ENCODE measurements at regions not wholly inside any gene's neighbourhood (a gene's known extent, or its start where the extent isn't known, plus 50 kb on each side); places are given as distances from the start of the nearest gene placed in this dataset.

GRCh38 chr10:121065330-121065729 is 214.2 kb downstream of the WDR11 start:
- no peak for TF ChIP-seq CTCF (IDR thresholded peaks at IDR 0.05; ENCODE audit: low read depth, low read length)
- TF ChIP-seq POLR2A (IDR thresholded peaks at IDR 0.05; ENCODE audit: extremely low read depth, insufficient read length), result no peak
